GM23338 (cell line): ENCODE measurements at regions not wholly inside any gene's neighbourhood (a gene's known extent, or its start where the extent isn't known, plus 50 kb on each side); places are given as distances from the start of the nearest gene placed in this dataset.

Experiments used
- ATAC-seq: fragments of 200-7000 bp; cut with Tn5 transposase; 3 replicates; pipeline ENCODE4 v1.9.1; 2020
- DNase-seq: peaks from one replicate; pipeline ENCODE4 v3.0.0-alpha.2; 2015; ENCODE audit warnings: low spot score
- H2AFZ ChIP-seq: fragments of 200-600 bp; sonication (generic); 2 replicates; pipeline ENCODE4 v1.8.0; 2016; ENCODE audit warnings: antibody characterized with exemption, mild to moderate bottlenecking, moderate library complexity
- H3F3A ChIP-seq: fragments of 200-600 bp; sonication (generic); replicated peaks from 2 replicates; pipeline ENCODE4 v1.8.0; 2017; ENCODE audit warnings: antibody characterized with exemption, mixed run types, low read depth
- H3K27ac ChIP-seq: fragments of 200-600 bp; sonication (generic); 2 replicates; pipeline ENCODE4 v1.6.1; 2016; ENCODE audit warnings: low read depth
- H3K27me3 ChIP-seq: fragments of 200-600 bp; sonication (generic); 2 replicates; pipeline ENCODE4 v1.8.0; 2016; ENCODE audit warnings: mild to moderate bottlenecking, mixed run types, moderate library complexity; ENCODE audit not compliant: insufficient read depth
- H3K36me3 ChIP-seq: fragments of 200-600 bp; sonication (generic); 2 replicates; pipeline ENCODE4 v1.8.0; 2016; ENCODE audit warnings: mild to moderate bottlenecking; ENCODE audit not compliant: insufficient read depth
- H3K4me1 ChIP-seq: fragments of 200-600 bp; sonication (generic); 2 replicates; pipeline ENCODE4 v1.8.0; 2016; ENCODE audit warnings: mild to moderate bottlenecking, moderate library complexity; ENCODE audit not compliant: insufficient read depth
- H3K4me2 ChIP-seq: fragments of 200-600 bp; sonication (generic); 2 replicates; pipeline ENCODE4 v1.7.1; 2017; ENCODE audit warnings: mixed run types
- H3K4me3 ChIP-seq: fragments of 200-600 bp; sonication (generic); 2 replicates; pipeline ENCODE4 v1.6.1; 2016; ENCODE audit warnings: mixed run types
- H3K79me2 ChIP-seq: fragments of 200-600 bp; sonication (generic); replicated peaks from 2 replicates; pipeline ENCODE4 v1.8.0; 2017; ENCODE audit warnings: mild to moderate bottlenecking; ENCODE audit not compliant: insufficient read depth
- H3K9me2 ChIP-seq: fragments of 200-600 bp; sonication (generic); 2 replicates; pipeline ENCODE4 v1.8.0; 2017; ENCODE audit not compliant: insufficient read depth
- H4K20me1 ChIP-seq: fragments of 200-600 bp; sonication (generic); replicated peaks from 2 replicates; pipeline ENCODE4 v1.8.0; 2017; ENCODE audit warnings: mild to moderate bottlenecking; ENCODE audit not compliant: insufficient read depth
- H3K27ac Mint-ChIP-seq: 2 replicates; pipeline ENCODE4 v1.8.0; 2020; ENCODE audit warnings: inconsistent platforms, mild to moderate bottlenecking, moderate library complexity, mixed read lengths
- H3K27me3 Mint-ChIP-seq: 3 replicates; pipeline ENCODE4 v1.8.0; 2022; ENCODE audit warnings: low read depth, mild to moderate bottlenecking, moderate library complexity, mixed read lengths, inconsistent platforms; ENCODE audit not compliant: insufficient read depth, poor library complexity
- H3K36me3 Mint-ChIP-seq: 3 replicates; pipeline ENCODE4 v1.8.0; 2021; ENCODE audit warnings: low read depth, mild to moderate bottlenecking, inconsistent platforms, moderate library complexity, mixed read lengths
- H3K4me1 Mint-ChIP-seq: 3 replicates; pipeline ENCODE4 v1.8.0; 2020; ENCODE audit warnings: mild to moderate bottlenecking, inconsistent platforms, mixed read lengths
- H3K4me3 Mint-ChIP-seq: 3 replicates; pipeline ENCODE4 v1.8.0; 2021; ENCODE audit warnings: moderate library complexity, mild to moderate bottlenecking, inconsistent platforms, mixed read lengths
- H3K9me3 Mint-ChIP-seq: 3 replicates; pipeline ENCODE4 v1.8.0; 2020; ENCODE audit warnings: moderate library complexity, mild to moderate bottlenecking, inconsistent platforms, mixed read lengths
- CREB1 ChIP-seq: fragments of 250-450 bp; sonication (Bioruptor Pico); IDR thresholded peaks from 2 replicates; pipeline ENCODE4 v1.5.0; 2020; ENCODE audit warnings: low read depth, mild to moderate bottlenecking, moderate library complexity
- CTCF ChIP-seq, 2 experiments: fragments of 200-600 bp in 1 of 2; sonication (generic) in 1 of 2; conservative IDR thresholded peaks; 2 replicates each; pipeline versions ENCODE4 v1.5.1 to v1.6.1; 2016 to 2017; ENCODE audit warnings: antibody characterized with exemption in 2 of 2, low read depth in 2 of 2, mild to moderate bottlenecking in 2 of 2, moderate library complexity in 1 of 2
- ETS1 ChIP-seq: IDR thresholded peaks from 2 replicates; pipeline ENCODE4 v1.6.1; 2016; ENCODE audit warnings: antibody characterized with exemption
- EZH2 ChIP-seq: fragments of 200-600 bp; sonication (generic); IDR thresholded peaks from one replicate; pipeline ENCODE4 v1.8.0; 2017; ENCODE audit warnings: antibody characterized with exemption, mild to moderate bottlenecking, low read depth; ENCODE audit not compliant: unreplicated experiment
- EZH2phosphoT487 ChIP-seq: fragments of 200-600 bp; sonication (generic); IDR thresholded peaks from one replicate; pipeline ENCODE4 v1.8.1; 2018; ENCODE audit warnings: antibody characterized with exemption; ENCODE audit not compliant: unreplicated experiment
- JUNB ChIP-seq: IDR thresholded peaks from one replicate; pipeline ENCODE4 v1.6.1; 2016; ENCODE audit warnings: antibody characterized with exemption; ENCODE audit not compliant: unreplicated experiment
- NANOG ChIP-seq: IDR thresholded peaks from 2 replicates; pipeline ENCODE4 v1.6.1; 2016; ENCODE audit warnings: antibody characterized with exemption, borderline replicate concordance
- POLR2AphosphoS5 ChIP-seq: IDR thresholded peaks from 2 replicates; pipeline ENCODE4 v1.6.1; 2016; ENCODE audit warnings: antibody characterized with exemption, low read depth
- REST ChIP-seq: IDR thresholded peaks from one replicate; pipeline ENCODE4 v1.6.1; 2018; ENCODE audit warnings: antibody characterized with exemption; ENCODE audit not compliant: unreplicated experiment
- STAT1 ChIP-seq: IDR thresholded peaks from one replicate; pipeline ENCODE4 v1.6.1; 2016; ENCODE audit warnings: antibody characterized with exemption; ENCODE audit not compliant: unreplicated experiment
- ZNF114 ChIP-seq: fragments of 250-450 bp; sonication (Bioruptor Pico); IDR thresholded peaks from 2 replicates; pipeline ENCODE4 v1.5.0; 2020; ENCODE audit warnings: mild to moderate bottlenecking, moderate library complexity
- ZNF331 ChIP-seq: fragments of 250-450 bp; sonication (Bioruptor Pico); IDR thresholded peaks from 2 replicates; pipeline ENCODE4 v1.5.0; 2020; ENCODE audit warnings: low read depth, mild to moderate bottlenecking, moderate library complexity
- ZNF462 ChIP-seq: fragments of 250-450 bp; sonication (Bioruptor Pico); IDR thresholded peaks from 2 replicates; pipeline ENCODE4 v1.5.0; 2020; ENCODE audit warnings: mild to moderate bottlenecking, moderate library complexity

- no peaks in the 10 kb centered on the region for H3K27me3 ChIP-seq
- TF ChIP-seq STAT1 (no peak), CREB1 (no peak), ZNF114 (no peak), NANOG (no peak), POLR2AphosphoS5 (no peak), EZH2 (no peak), ZNF331 (CRISPR knock-in tag) (no peak), EZH2phosphoT487 (no peak), JUNB (no peak), ETS1 (no peak), ZNF462 (CRISPR knock-in tag) (no peak), CTCF (conservative IDR thresholded peaks at IDR 0.05; ENCODE audit: low read depth in 2 of 2) (no peak), REST (no peak)
- no peaks in the 10 kb centered on the region for H3K36me3 Mint-ChIP-seq
- H3K27me3 Mint-ChIP-seq, result no peaks in the 10 kb centered on the region
- no peaks in the 10 kb centered on the region for H4K20me1 ChIP-seq
- no peak overlapping the region for H3K27ac Mint-ChIP-seq
- no peak overlapping the region for H3K27ac ChIP-seq
- H3K79me2 ChIP-seq, result no peaks in the 10 kb centered on the region
- peaks cover 21% of the 10 kb centered on the region; the same call in 2 of the 3 replicates for H3K4me1 Mint-ChIP-seq
- H3K4me3 Mint-ChIP-seq, result no peak overlapping the region
- H3K36me3 ChIP-seq, result no peaks in the 10 kb centered on the region
- no peak overlapping the region for H3K4me2 ChIP-seq
- no peaks in the 10 kb centered on the region for H3K9me3 Mint-ChIP-seq
- no peaks in the 10 kb centered on the region for H3F3A ChIP-seq
- ATAC-seq (no peak), DNase-seq (no peak)
- H3K4me1 ChIP-seq, result peaks cover 9% of the 10 kb centered on the region; the same call in 1 of the 2 replicates
- 0 out of 2 replicates have a peak, but pooled peaks cover 3% of the 10 kb centered on the region for H3K9me2 ChIP-seq
- H3K4me3 ChIP-seq, result no peak overlapping the region
- no peak overlapping the region for H2AFZ ChIP-seq
Observed at GRCh38 chr10:88083597-88083989, 220.2 kb downstream of the PTEN start.
